ENCODE measurements at regions not wholly inside any gene's neighbourhood (a gene's known extent, or its start where the extent isn't known, plus 50 kb on each side); places are given as distances from the start of the nearest gene placed in this dataset.
A peak's percentile ranks its signal among the peaks of the same experiment; 100 is the strongest.

DNA sequence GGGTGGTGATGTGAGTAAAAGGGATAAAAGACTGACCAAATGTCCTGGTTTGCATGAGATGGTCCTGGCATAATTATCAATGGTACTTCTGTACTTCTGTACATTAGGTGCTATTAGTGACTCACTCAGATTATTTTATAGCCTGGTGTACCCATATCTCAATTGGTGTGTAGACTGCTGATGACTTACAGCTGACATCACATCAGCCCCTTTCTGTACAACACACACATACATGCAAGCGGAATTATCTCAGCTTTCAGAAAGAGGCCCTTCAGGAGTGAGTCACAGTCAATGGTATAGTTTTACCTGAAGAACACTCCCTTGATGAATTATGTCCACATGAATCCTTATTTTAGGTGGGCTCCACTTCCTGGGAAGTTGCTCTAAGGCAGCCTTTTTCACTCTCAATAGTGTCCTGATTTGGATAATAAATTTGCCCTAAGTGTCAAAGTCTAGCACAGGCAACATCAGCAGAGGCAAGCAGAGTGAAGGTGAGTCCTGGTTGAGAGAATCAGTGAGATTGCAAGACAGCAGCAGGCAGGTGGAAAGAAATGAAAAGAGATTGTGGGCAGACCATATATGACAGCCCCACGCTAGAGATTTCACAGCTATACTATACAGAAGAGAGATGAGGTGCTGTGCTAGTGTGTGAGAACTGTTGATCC, 137.0 kb downstream of the ZPLD1 start:
- Mint-ChIP-seq H3K27me3 (ENCODE audit: low read depth) (no peaks in the 10 kb centered on the region), H3K9me3 (no peaks in the 10 kb centered on the region), H3K4me3 (no peak overlapping the region), H3K27ac (peak overlapping the region in 1 of 3 experiments; percentile 27; a peak in 1 of 7 replicates), H3K36me3 (ENCODE audit: insufficient read depth in 1 of 3, low read depth in 3 of 3) (no peaks in the 10 kb centered on the region; a peak in 1 of 7 replicates), H3K4me1 (peaks cover 4% of the 10 kb centered on the region in 2 experiments)
- Histone ChIP-seq H2AFZ (ENCODE audit: low read length) (no peak overlapping the region), H2AK5ac (ENCODE audit: insufficient read length, low read length) (no peak overlapping the region), H2BK5ac (ENCODE audit: insufficient read length, low read length) (no peak overlapping the region), H3K9ac (ENCODE audit: extremely low read depth, insufficient read length, low read length) (no peak overlapping the region), H2BK120ac (ENCODE audit: low read depth, low read length, poor library complexity, severe bottlenecking) (no peak overlapping the region), H4K20me1 (ENCODE audit: control insufficient read depth, insufficient read depth, insufficient read length) (no peaks in the 10 kb centered on the region), H2BK20ac (ENCODE audit: low read depth, low read length, poor library complexity, severe bottlenecking) (no peak overlapping the region), H3K18ac (ENCODE audit: insufficient read length, low read depth, low read length) (no peak overlapping the region), H3K79me1 (ENCODE audit: insufficient read depth, low read depth, low read length, poor library complexity, severe bottlenecking) (no peaks in the 10 kb centered on the region), H3K56ac (ENCODE audit: insufficient read length, low read depth, low read length) (no peak overlapping the region), H2BK15ac (ENCODE audit: low read depth, low read length) (no peak overlapping the region), H4K91ac (ENCODE audit: insufficient read length, low read depth, low read length) (no peak overlapping the region), H3K27me3 (ENCODE audit: insufficient read depth, low read length) (no peaks in the 10 kb centered on the region), H4K8ac (replicated peaks; ENCODE audit: insufficient read length, low read depth, low read length) (no peak overlapping the region), H2BK12ac (ENCODE audit: insufficient read length, low read depth, low read length) (no peak overlapping the region), H3K14ac (ENCODE audit: insufficient read depth, low read length) (no peak overlapping the region), H3K23me2 (ENCODE audit: insufficient read length, low read depth, low read length, poor library complexity, severe bottlenecking) (no peaks in the 10 kb centered on the region), H4K5ac (ENCODE audit: insufficient read length, low read depth, low read length) (no peak overlapping the region), H3T11ph (ENCODE audit: low read length) (no peak overlapping the region), H3K23ac (ENCODE audit: insufficient read length, low read depth, low read length) (no peak overlapping the region), H3K9me3 (ENCODE audit: control insufficient read depth, low read depth, low read length) (no peaks in the 10 kb centered on the region), H3K4me1 (ENCODE audit: insufficient read depth, low read length) (no peaks in the 10 kb centered on the region), H3K27ac (ENCODE audit: insufficient read length, low read depth, low read length) (no peak overlapping the region), H3K4me2 (ENCODE audit: insufficient read depth, insufficient read length, low read length) (no peak overlapping the region), H3K4ac (ENCODE audit: low read depth, low read length) (no peak overlapping the region), H3K79me2 (ENCODE audit: insufficient read depth, low read length) (no peaks in the 10 kb centered on the region)
- no peak for DNase-seq
- WGBS (ENCODE audit: extremely low coverage, insufficient read length, low lambda C conversion rate), result no CpG with 5 or more reads among the region's 2 CpGs
- TF ChIP-seq, protein P1, sequence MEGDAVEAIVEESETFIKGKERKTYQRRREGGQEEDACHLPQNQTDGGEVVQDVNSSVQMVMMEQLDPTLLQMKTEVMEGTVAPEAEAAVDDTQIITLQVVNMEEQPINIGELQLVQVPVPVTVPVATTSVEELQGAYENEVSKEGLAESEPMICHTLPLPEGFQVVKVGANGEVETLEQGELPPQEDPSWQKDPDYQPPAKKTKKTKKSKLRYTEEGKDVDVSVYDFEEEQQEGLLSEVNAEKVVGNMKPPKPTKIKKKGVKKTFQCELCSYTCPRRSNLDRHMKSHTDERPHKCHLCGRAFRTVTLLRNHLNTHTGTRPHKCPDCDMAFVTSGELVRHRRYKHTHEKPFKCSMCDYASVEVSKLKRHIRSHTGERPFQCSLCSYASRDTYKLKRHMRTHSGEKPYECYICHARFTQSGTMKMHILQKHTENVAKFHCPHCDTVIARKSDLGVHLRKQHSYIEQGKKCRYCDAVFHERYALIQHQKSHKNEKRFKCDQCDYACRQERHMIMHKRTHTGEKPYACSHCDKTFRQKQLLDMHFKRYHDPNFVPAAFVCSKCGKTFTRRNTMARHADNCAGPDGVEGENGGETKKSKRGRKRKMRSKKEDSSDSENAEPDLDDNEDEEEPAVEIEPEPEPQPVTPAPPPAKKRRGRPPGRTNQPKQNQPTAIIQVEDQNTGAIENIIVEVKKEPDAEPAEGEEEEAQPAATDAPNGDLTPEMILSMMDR (conservative IDR thresholded peaks at IDR 0.05), result no peak
